ENCODE measurements at regions not wholly inside any gene's neighbourhood (a gene's known extent, or its start where the extent isn't known, plus 50 kb on each side); places are given as distances from the start of the nearest gene placed in this dataset.

DNA sequence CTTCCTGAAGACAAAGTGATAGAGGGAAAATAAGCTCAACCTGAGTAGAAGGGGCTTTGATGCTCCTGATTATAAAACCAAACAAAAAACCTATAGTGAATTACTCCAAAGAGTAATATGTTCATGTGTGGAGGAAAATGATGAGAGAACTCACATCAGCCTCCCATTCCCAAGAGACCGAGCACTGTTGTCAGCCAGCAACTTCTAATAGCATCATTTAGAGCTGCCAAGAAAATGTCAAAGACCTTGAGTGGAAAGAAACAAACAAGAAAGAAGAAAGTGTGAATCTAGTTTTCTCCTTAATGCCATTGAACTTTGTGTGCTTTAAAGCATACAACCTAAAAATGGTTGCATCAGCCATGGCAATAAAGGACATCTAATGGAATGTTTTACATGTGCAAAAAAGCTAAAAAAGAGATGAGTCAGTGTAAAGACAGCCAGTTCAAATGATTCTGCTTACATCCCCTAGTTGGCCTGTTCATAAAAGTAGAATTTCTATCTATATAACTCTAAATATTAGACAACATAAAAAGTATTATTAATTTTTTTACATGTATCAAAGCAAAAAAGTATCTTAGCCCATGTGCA, 1066.2 kb downstream of the TDRD15 start:
- H3K4me3 Mint-ChIP-seq, result no peak overlapping the region
- ATAC-seq, result no peak

DNA sequence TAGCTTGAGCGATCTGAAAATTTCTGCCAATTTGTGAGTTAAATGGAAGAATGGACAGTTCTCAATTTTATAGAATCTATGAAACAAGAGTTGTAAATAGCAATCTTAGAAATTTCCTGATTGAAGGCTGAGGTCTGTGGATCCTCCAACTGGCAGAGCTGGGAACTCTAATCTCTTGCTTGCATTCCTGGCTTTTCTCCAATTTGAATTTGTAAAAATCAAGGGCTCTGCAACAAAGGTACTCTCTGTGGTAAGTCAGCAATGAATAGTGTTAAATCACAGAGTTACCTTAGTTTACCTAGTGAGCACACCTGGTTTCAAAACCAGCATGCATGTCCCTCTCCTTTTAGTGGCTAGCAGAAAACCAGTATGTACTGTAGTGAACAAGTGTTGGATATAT, 1070.5 kb downstream of the TDRD15 start:
- ATAC-seq, result no peak
- peaks cover 10 to 11% of the 10 kb centered on the region in 2 donors for H3K9me3 Mint-ChIP-seq
- H3K4me1 Mint-ChIP-seq, result no peaks in the 10 kb centered on the region
- H3K9me3 ChIP-seq (ENCODE audit: control insufficient read depth, insufficient read depth, low read length), result no peaks in the 10 kb centered on the region
- no peak for TF ChIP-seq CTCF (IDR thresholded peaks at IDR 0.05)
- no peaks in the 10 kb centered on the region for H3K36me3 ChIP-seq (ENCODE audit: control insufficient read depth, insufficient read depth, low read length)
- H3K27me3 Mint-ChIP-seq (ENCODE audit: low read depth in 2 of 2), result no peaks in the 10 kb centered on the region
- no peaks in the 10 kb centered on the region for H3K4me1 ChIP-seq (ENCODE audit: control insufficient read depth, insufficient read depth, low read length)
- intact Hi-C loops (cut with micrococcal nuclease), result no loop called here
- no peak overlapping the region for H3K27ac Mint-ChIP-seq
- WGBS (ENCODE audit: insufficient coverage), result 90% methylated on average over 1 of the region's 1 CpG
- H3K27me3 ChIP-seq (ENCODE audit: control insufficient read depth, insufficient read depth, low read length), result no peaks in the 10 kb centered on the region
- no peak overlapping the region for H3K27ac ChIP-seq (ENCODE audit: low read length)
- H3K4me3 Mint-ChIP-seq, result no peak overlapping the region
- no peak for DNase-seq
- no peak overlapping the region for H3K4me3 ChIP-seq (ENCODE audit: low read length)
- no peaks in the 10 kb centered on the region for H3K36me3 Mint-ChIP-seq

More for the DNA sequence above, 1066.2 kb downstream of the TDRD15 start:
- Histone ChIP-seq H3K27ac (ENCODE audit: low read length) (no peak overlapping the region), H3K4me1 (ENCODE audit: control insufficient read depth, insufficient read depth, low read length) (no peaks in the 10 kb centered on the region), H3K4me3 (ENCODE audit: low read length) (no peak overlapping the region), H3K9me3 (ENCODE audit: control insufficient read depth, insufficient read depth, low read length) (peaks cover 8% of the 10 kb centered on the region), H3K27me3 (ENCODE audit: control insufficient read depth, insufficient read depth, low read length) (no peaks in the 10 kb centered on the region), H3K36me3 (ENCODE audit: control insufficient read depth, insufficient read depth, low read length) (no peaks in the 10 kb centered on the region)
- no peak for TF ChIP-seq CTCF (IDR thresholded peaks at IDR 0.05)
- intact Hi-C loops (cut with micrococcal nuclease), result no loop called here
- Mint-ChIP-seq H3K36me3 (no peaks in the 10 kb centered on the region), H3K4me1 (no peaks in the 10 kb centered on the region), H3K27ac (no peak overlapping the region), H3K9me3 (peaks cover 7 to 8% of the 10 kb centered on the region in 2 donors), H3K27me3 (ENCODE audit: low read depth in 2 of 2) (no peaks in the 10 kb centered on the region)
- WGBS (ENCODE audit: insufficient coverage), result no CpG with 5 or more reads among the region's 1 CpG
- DNase-seq, result no peak

DNA sequence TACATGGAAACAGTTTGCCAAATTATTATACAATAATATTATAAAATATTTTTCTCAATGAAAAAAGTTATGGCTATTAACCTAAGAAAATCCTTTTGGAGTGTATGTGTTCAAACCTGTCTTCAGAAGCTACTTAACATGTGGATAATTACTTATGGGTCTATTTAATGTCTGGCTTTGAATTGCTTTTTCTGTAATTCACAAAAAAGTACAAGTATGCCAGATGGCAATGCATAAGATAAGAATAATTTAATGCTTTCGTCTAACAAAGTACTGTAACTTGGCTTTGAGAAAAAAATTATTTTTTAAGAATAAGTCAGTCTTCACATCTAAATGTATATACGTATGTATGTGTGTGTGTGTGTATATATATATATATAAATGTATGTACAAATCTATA, 1073.0 kb downstream of the TDRD15 start:
- Mint-ChIP-seq H3K9me3 (peaks cover 9 to 11% of the 10 kb centered on the region in 2 donors), H3K4me3 (no peak overlapping the region)
- WGBS (ENCODE audit: insufficient coverage), result no CpG with 5 or more reads among the region's 2 CpGs

More for the DNA sequence above, 1073.0 kb downstream of the TDRD15 start:
- Mint-ChIP-seq H3K27ac (no peak overlapping the region), H3K4me1 (no peaks in the 10 kb centered on the region), H3K27me3 (ENCODE audit: low read depth in 2 of 2) (no peaks in the 10 kb centered on the region), H3K36me3 (no peaks in the 10 kb centered on the region)
- Histone ChIP-seq H3K27ac (ENCODE audit: low read length) (no peak overlapping the region), H3K9me3 (ENCODE audit: control insufficient read depth, insufficient read depth, low read length) (no peaks in the 10 kb centered on the region), H3K36me3 (ENCODE audit: control insufficient read depth, insufficient read depth, low read length) (no peaks in the 10 kb centered on the region), H3K27me3 (ENCODE audit: control insufficient read depth, insufficient read depth, low read length) (no peaks in the 10 kb centered on the region), H3K4me3 (ENCODE audit: low read length) (no peak overlapping the region), H3K4me1 (ENCODE audit: control insufficient read depth, insufficient read depth, low read length) (no peaks in the 10 kb centered on the region)
- DNase-seq (no peak), ATAC-seq (no peak)
- intact Hi-C loops (cut with micrococcal nuclease), result no loop called here
- no peak for TF ChIP-seq CTCF (IDR thresholded peaks at IDR 0.05)
